HL-60 (cell line): ENCODE measurements at regions not wholly inside any gene's neighbourhood (a gene's known extent, or its start where the extent isn't known, plus 50 kb on each side); places are given as distances from the start of the nearest gene placed in this dataset.

Experiments
- CTCF ChIP-seq: IDR thresholded peaks from one replicate; pipeline ENCODE4 v1.5.1; 2011; ENCODE audit warnings: low read length, control low read depth, inconsistent platforms; ENCODE audit not compliant: insufficient read depth
- POLR2AphosphoS5 ChIP-seq: IDR thresholded peaks from 2 replicates; pipeline ENCODE4 v1.6.1; 2012; ENCODE audit warnings: low read depth

- TF ChIP-seq CTCF (no peak), POLR2AphosphoS5 (no peak)
These were observed 1282.2 kb downstream of the ADGRL3 start for GRCh38 chr4:62482355-62482754.
